ENCODE measurements at regions not wholly inside any gene's neighbourhood (a gene's known extent, or its start where the extent isn't known, plus 50 kb on each side); places are given as distances from the start of the nearest gene placed in this dataset.

DNA sequence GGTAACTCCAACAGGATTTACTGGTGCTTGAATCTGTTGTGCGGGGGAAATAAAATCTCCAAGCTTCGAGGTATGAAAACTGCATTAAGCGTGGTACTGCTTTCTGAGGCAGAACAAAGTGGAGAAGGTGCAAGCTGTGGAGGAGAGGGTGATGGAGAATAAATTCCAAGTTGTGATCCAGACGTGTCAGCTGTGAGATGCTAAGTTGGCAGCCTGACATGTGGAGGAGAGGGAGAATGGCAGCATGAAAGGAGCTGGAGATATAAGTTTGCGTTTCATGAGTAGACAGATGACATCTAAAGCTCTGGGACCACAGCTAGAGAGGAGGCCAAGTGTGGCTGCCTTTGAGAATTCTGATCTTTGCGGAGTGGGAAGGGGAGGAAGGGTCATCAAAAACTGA, 411.8 kb downstream of the FBXO15 start:
- DNase-seq (ENCODE audit: low read depth): no peak

DNA sequence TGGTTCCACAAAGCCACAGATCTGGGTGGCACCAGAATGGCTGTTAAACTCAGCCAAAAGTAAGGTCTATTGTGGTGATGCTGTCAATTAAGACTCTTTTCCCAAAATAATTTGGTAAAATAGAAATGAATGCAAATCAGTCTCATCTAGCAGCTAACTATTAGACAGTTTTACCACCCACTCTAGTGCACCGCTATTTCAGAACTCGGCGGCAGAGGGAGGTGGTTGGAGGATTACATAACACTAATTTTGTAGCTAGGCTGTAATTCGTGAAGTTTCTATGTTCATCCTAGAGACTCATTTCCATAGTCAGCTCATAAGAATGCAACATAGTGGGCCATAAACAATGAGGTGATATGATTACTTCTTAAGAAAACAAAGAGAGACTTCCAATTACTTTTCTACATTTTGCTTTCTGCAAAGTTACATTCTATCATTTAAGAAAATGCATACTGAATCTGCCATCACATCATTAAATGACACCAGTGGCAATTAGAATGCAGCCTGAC, 413.8 kb downstream of the FBXO15 start:
- DNase-seq (ENCODE audit: low read depth): no peak

DNA sequence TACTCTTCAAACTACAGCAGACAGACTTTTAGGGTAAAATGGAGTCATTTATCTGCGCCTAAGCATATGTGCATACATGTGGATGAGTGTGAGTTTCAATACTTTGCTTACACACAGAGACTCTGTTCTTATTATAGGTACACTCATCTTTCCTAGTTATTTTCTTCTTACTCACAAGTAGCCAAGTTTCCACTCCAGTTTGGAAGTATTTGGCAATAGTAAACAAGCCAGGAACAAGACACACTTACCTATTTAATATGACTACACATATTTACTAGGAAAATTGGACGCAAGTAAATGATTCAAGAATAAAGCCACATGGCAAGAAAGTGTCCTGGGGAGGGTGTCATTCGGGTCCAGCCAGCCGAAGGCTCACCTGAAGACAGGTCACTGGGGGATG, 414.3 kb downstream of the FBXO15 start:
- DNase-seq (ENCODE audit: low read depth): no peak

DNA sequence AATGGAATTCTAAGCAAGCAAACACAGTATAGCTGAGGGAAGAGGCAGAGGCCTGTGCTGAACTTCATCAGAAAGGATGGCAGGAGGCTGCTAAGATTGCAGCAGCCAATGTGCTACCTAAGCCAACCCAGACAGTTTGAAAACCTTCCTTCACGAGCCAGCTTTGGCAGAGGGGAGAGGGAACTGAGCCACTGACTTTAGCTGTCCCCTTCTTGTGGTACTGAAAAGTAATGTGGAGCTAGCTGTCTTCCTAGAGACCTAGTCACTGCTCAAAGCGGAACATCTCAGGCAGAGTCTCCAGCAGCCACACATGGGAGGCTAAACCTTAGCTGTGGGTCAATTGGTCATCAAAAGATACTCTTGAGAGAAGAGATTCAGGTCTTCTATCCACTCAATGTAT, 419.0 kb downstream of the FBXO15 start:
- no peak for DNase-seq (ENCODE audit: low read depth)

DNA sequence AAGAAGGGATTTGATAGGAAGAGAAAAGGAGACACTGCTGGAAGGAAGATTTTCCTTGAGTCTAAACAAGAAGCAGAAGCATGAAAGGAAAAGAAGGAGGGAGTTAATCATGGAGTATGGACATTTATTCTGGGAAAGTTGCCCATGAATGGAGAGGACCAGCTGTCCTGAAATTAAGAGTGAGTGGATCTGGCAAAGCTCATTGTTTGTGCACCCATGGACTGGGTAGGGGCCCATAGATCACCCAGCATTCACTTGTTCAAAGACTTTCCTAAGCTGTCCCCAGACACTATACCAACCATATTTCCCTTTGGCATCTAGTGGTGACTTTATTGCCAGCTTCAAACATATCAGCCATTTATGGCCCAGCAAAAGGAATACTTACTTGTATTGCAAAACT, 422.7 kb downstream of the FBXO15 start:
- no peak for DNase-seq (ENCODE audit: low read depth)

DNA sequence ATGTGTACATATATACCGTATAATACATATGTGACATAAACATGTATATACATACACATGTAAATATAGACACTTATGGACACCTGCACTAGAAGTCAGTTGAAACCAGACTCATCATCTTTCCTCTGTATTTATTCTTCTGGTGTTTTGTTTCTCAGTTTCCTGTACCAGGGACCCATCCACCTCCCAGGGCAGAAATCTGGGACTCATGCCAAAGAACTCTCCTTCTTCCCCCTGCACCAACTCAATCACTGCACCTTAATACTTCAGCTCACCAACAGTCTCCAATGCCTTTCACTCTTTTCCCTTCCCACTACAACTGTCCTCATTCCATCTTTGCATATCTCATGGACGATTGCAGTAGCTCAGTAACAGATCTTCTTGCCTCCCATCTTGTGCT, 428.0 kb downstream of the FBXO15 start:
- DNase-seq (ENCODE audit: low read depth): no peak

DNA sequence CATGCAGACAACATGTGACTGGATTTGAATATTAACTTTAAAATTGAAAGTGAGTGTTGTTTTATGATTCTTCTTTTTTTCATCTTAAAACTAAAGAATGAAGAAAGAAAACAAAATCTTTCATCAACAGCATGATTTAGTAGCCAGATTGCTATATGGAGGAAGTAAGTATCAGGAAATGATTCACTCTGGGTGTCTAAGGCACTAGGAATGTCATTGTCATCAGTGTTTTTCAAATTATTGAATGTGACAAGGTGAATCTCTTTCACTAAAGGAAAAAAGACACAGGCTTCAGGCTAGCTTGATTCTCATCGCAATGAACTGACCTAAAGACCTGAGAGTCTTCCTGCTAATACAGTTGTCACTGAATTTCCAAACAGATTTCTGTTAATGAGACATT, 430.1 kb downstream of the FBXO15 start:
- no peak for DNase-seq (ENCODE audit: low read depth)

DNA sequence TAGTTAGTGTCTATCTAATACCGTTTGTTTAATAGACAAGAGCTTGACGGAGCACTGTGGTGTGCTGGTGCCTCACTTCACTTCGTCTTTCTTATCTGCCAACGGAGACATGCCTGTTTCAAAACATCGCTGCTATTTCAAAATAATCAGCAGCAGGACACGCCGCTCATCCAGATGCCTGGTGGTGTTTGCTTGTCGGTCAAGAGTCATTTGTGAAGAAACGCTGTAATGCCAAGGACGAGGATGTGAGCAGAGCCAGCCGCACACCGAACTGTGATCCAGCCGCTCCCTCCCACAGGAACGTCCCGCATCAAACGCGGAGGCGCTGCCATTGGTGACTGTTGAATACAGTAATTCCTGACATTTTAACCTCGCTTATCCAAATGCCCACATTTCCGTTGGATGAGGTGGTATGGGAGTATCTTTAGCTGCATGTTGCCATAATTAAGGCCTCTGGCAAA, 432.4 kb downstream of the FBXO15 start:
- DNase-seq (ENCODE audit: low read depth): no peak

DNA sequence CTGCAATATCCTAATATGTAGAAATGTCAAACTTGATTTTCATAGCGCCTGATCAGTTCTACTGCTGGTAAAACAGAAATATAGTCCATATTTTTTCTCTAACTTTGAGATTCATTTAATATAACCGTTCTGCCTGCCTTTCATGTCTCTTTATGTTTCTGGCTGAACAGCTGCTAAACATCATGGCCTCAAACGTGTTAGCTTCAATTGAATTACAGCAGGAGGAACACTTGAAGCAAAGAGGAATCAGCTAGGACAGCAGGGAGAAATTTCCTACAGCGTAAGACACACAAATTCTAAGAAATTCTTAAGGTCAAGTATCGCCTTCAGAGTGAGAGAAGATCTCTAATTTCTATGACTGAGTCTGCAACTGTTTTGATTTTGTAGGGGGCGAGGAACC, 433.2 kb downstream of the FBXO15 start:
- no peak for DNase-seq (ENCODE audit: low read depth)

DNA sequence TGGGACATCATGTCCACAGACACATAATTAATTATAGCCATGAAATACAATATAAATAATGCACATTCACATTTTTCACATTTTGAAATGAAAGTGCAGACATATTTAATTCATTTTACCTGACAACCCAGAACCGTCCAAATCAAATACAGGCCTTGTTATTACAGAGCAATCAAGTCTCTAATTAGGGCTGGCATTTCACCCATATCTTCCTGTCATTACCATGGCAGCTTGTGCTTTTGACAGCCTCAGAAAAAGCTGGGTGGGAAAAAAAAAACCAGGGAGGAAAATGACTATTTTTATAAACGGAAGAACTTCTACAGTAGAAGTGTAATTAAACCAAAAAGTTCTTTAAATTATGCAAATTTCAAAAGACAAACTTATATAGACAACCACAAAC, 436.4 kb downstream of the FBXO15 start:
- DNase-seq (ENCODE audit: low read depth): no peak

DNA sequence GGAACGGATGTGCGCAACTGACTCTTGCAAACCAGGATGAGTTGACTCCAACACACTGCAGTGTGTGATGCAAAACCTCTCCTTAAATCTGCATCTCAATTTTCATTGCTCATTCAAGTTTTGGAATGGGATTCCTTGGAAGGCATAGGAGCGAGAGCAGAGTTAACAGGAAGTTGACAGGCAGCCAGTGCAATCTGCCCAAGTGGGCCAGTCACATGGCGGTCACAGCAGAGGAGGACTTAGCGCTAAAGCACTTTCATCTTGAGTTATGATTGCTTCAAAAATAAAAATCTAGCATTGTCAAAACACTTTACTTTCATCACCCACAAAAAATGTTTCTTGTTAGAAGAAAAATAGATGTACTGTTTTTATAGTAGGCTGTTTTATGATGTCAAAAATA, 439.0 kb downstream of the FBXO15 start:
- no peak for DNase-seq (ENCODE audit: low read depth)

DNA sequence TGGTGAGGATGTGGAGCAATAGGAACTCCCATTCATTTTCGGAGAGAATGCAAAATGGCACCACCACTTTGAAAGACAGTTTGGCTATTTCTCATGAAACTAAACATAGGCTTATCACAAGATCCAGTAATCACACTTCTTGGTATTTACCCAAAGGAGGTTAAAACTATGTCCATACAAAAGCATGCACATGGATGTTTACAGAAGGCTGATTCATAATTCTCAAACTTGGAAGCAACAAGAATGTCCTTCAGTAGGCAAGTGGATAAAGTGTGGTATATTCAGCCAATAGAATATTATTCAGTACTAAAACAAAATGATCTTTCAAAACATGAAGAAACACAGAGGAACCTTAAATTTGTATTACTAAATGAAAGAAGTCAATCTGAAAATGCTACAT, 440.6 kb downstream of the FBXO15 start:
- DNase-seq (ENCODE audit: low read depth): no peak

DNA sequence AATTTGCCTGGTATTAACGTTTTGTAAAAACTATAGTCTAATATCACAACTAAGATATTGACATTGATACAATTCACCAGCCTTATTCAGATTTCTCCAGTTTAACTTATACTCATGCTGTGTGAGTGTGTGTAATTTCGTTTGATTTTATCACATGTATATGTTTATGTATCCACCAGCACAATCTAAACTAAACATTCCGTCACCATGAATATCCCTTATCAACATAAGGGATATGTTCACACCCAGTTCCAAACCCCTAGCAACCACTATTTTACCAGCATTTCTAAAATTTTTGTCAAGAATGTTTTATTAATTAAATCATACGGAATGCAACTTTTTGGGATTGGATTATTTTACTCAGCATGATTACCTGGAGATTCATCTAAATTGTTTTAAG, 450.3 kb downstream of the FBXO15 start:
- no peak for DNase-seq (ENCODE audit: low read depth)

DNA sequence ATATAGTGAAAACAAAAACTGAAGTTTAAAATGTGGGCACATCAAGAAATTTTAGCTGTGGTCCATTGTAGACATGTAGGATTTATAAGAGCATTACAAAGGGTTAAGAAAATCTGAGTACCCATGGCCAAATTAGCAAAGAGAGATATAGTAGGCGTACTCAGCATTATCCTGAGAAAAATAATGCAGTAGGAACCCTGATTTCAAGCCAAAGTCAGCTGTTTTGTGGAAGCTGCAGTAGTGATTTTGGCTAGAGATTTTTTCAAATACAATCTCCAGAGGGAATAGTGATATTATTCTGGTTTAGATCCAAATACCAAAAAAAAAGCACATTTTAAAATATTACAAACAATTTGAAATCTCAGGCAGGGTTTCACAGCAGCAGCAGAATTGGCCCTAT, 450.9 kb downstream of the FBXO15 start:
- DNase-seq (ENCODE audit: low read depth): no peak

DNA sequence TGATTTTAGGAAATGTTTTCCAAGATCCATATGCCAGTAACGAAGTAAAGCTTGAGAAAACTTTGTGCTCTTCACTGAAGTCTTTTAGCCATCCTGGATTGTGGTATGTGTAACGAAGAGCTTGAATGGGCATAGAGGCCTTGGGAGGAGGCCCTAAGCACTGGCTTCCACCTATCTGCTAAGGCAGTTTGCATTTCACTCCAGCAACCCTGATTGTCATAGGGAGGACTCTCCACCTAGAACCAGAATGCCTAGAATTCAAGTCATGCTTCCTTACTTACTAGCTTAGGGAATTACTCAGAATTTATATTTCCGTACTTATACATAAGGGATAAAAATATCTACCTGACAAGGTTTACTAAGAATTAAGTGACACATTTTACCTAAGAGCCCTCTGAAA, 451.5 kb downstream of the FBXO15 start:
- no peak for DNase-seq (ENCODE audit: low read depth)

DNA sequence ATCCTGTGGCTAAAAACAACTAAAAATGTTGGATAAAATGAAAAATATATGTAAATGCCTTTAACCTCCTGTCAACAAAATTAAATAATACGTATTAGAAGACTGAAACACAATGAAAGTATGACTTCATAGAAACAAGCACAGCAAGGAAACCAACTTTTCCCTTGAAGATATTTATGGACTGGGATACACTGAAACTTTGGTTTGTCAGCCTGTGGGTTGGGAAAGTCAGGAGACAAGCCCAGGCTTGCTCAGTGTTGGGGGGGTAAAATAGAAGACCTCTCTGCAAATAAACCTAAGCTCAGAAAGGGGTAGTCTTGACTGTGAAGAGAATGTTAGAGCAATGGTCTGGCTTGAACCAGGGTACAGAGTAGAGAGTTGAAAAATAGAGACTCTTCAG, 454.5 kb downstream of the FBXO15 start:
- no peak for DNase-seq (ENCODE audit: low read depth)

DNA sequence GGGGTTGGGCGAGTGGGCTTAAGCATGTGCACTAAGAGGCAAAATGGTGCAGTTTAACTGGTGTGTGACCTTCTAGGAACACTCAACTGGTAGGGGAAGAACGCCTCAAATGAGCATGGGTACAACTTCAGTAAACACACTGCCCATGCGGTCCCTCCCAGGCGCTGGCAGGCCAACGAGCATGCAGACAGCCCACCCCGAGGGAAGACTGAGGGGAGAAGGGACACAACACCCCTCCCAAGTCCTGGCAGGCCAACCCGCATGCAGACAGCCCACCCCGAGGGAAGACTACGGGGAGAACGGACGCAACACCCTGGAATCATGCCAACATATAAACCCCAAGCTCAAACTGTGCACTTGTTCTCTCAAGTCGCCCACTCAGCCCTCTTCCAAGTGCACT, 456.0 kb downstream of the FBXO15 start:
- DNase-seq (ENCODE audit: low read depth): no peak

DNA sequence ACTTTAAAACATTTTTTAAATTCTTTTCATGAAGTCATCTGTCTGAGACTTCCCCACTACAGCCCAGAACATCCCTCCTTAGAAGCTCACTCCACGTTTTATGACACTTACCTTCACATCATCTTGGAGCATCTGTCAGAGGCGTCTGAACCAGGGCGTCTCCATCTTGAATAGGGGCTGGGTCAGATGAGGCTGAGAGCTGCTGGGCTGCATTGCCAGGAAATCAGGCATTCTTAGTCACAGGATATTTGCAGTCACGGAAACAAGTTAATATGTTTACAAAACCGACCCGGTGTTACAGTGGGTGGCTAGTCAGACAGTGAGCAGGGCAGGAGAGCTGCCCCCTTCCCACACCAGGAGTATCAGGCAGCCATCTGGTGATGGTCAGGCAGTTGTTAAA, 456.5 kb downstream of the FBXO15 start:
- no peak for DNase-seq (ENCODE audit: low read depth)

DNA sequence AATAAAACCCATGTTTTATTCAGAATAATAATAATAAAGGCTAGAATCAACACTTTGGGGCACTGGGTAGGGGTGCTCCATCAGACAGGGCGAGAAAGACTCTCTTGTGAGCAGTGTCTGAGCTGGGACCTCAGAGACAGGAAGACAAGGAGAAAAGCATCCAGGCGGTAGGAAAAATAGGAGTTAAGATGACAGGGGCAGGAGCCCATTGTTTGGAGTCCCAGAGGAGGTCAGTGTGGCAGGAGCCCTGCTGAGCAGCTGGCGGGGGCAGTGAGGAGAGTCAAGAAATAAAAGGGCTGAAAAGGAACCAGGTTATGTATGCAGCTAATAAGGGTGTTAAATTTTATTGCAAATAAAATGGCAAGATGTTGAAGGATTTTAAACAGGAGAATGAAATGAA, 457.4 kb downstream of the FBXO15 start:
- no peak for DNase-seq (ENCODE audit: low read depth)

DNA sequence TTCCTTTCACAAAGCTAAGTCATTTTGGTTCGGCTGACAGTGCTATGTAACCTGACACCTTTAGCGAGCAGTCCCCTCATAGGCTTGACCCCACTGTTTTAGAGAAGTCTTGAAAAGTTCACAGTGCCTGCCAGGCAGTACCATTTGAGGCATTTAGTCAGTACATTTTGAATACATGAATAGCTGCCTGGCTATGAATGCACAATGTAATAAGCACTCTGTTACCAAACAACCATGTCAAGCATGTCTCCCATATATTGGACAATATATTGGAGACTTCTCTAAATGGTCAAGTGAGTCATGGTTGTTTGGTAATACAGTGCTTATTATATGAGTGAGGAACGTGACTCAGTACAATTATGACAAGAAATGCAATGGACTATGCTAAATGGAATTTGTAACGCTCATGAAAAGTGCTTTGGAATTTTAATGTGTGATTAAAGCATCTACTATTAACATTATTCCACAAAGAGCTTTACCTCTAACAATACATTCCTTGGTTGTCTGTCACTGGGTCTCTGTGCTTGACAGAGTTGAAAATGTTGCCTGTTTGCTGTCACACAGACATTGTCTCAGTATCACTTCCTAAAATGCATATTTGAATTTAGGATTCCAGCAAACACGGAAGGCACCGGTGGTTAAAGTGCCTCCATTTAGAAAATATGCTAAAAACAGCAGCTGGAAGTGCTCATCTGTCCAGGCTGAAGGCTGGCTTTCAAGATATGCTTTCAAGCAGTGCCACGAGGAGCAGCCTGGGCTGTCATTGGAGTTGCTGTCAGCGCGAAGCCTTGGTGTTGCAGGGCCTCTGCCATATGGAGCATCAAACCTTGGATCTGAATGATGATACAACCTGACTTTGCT, 458.6 kb downstream of the FBXO15 start:
- DNase-seq (ENCODE audit: low read depth): no peak

DNA sequence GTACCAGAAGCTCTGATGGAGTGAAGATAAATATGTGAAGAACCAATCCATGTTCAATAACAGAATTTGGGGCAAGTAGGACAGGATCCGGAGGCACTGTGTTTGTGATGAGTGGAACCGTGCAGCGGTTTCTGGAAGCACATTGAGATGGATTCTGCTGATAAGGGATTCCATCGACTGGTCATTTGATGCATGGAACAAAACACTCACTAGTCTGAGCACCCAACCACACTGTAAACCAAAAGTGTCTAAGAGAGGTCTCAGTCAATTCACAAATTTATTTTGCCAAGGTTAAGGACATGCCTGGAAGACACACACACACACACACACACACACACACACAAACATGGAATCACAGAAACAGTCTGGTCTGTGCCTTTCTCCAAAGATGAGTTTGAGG, 459.5 kb downstream of the FBXO15 start:
- no peak for DNase-seq (ENCODE audit: low read depth)

DNA sequence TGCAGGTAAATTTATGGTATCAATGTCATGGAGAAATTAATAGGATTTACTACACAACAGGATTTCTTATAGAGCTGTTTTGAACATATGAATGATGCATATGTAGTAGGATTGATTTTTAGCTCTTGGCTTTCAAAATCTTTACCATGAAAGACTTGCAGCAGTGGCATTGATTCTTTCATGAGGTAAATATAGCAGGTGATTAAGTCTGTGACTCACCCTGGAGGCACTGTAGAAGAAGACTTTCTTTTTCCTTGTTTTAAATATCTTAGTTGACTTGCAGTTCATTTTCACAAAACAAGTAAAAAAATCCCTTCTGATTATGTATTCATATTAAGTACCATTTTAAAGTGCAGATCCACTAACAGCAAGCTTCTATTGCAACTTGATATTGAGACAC, 463.0 kb downstream of the FBXO15 start:
- DNase-seq (ENCODE audit: low read depth): no peak

DNA sequence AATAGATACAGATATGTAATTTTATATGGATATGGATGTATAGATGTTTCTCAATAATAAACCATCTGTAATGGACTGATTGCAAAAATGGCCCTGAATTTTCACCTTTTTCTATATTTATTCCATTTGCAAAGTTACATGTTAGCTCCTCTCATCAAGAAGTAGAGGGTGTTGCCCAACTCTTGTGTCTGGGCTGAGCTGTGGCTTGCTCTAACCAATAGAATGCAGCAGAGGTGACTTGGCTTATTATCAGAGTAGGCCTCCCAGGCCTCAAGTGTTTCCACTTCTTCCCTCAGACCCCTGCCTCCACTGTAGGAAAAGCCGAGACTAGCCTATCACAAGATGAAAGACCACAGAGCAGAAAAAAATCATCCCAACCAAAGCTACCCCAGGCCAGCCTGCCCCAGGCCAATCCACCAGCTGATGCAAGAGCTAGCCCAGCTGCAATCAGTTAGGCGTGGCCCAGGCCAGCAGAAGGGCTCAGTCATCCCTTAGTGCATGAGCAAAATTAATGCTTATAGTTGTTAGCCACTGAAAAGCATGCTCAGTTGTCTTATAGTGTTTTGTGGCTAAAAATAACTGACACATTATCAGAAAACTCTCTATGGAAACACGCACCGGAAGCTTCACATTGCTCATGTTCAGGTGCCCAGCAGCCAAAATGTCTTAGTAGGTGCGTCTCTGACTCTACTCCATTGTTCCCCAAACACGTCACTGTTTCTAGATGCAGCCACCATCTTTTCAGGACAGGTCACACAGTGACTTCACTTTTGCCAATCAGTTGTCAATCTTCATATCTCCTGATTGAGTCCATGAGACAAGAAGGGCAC, 464.0 kb downstream of the FBXO15 start:
- DNase-seq (ENCODE audit: low read depth): no peak
